Endodermal cell (in vitro differentiated cells): ENCODE measurements at regions not wholly inside any gene's neighbourhood (a gene's known extent, or its start where the extent isn't known, plus 50 kb on each side); places are given as distances from the start of the nearest gene placed in this dataset.

ENCODE experiments used
- DNase-seq: peaks from one replicate; pipeline ENCODE4 v3.0.0-alpha.2; 2017
- H3K27ac ChIP-seq: 2 replicates; pipeline ENCODE4 v1.5.1; 2013; ENCODE audit warnings: mild to moderate bottlenecking, low read depth, low read length, moderate library complexity
- H3K27me3 ChIP-seq: 2 replicates; pipeline ENCODE4 v1.6.1; 2013; ENCODE audit warnings: mild to moderate bottlenecking, low read length, moderate library complexity; ENCODE audit not compliant: insufficient read depth, control insufficient read depth, poor library complexity, severe bottlenecking
- H3K36me3 ChIP-seq: 2 replicates; pipeline ENCODE4 v1.7.0; 2013; ENCODE audit warnings: mild to moderate bottlenecking, low read length, moderate library complexity; ENCODE audit not compliant: control insufficient read depth, insufficient read depth
- H3K4me1 ChIP-seq: one replicate; pipeline ENCODE4 v1.7.0; 2013; ENCODE audit warnings: low read length; ENCODE audit not compliant: control insufficient read depth, insufficient read depth
- H3K4me3 ChIP-seq: 2 replicates; pipeline ENCODE4 v1.5.1; 2013; ENCODE audit warnings: mild to moderate bottlenecking, low read length, moderate library complexity
- H3K9ac ChIP-seq: 2 replicates; pipeline ENCODE4 v1.6.1; 2013; ENCODE audit warnings: mild to moderate bottlenecking, low read length, moderate library complexity; ENCODE audit not compliant: poor library complexity, severe bottlenecking; ENCODE audit errors: extremely low read depth
- H3K9me3 ChIP-seq: 2 replicates; pipeline ENCODE4 v1.6.1; 2013; ENCODE audit warnings: mild to moderate bottlenecking, low read length, moderate library complexity; ENCODE audit not compliant: control insufficient read depth
- H3K27ac Mint-ChIP-seq: 2 replicates; pipeline ENCODE4 v1.8.0; 2020; ENCODE audit warnings: mixed read lengths
- H3K27me3 Mint-ChIP-seq: 2 replicates; pipeline ENCODE4 v1.8.0; 2021; ENCODE audit warnings: mild to moderate bottlenecking, mixed read lengths; ENCODE audit not compliant: insufficient read depth
- H3K36me3 Mint-ChIP-seq: 2 replicates; pipeline ENCODE4 v1.8.0; 2020; ENCODE audit warnings: low read depth, mixed read lengths
- H3K4me1 Mint-ChIP-seq: 2 replicates; pipeline ENCODE4 v1.8.0; 2020; ENCODE audit warnings: mixed read lengths
- H3K4me3 Mint-ChIP-seq: 2 replicates; pipeline ENCODE4 v1.8.0; 2020; ENCODE audit warnings: mild to moderate bottlenecking, moderate library complexity, mixed read lengths
- H3K9me3 Mint-ChIP-seq: 2 replicates; pipeline ENCODE4 v1.8.0; 2020; ENCODE audit warnings: mild to moderate bottlenecking, mixed read lengths
- CTCF ChIP-seq: fragments of 200-600 bp; sonication (generic); conservative IDR thresholded peaks from 2 replicates; pipeline ENCODE4 v1.5.0; 2021; ENCODE audit warnings: antibody characterized with exemption, mild to moderate bottlenecking
- WGBS, 2 experiments: methylation state at CpG; one replicate each; pipeline versions ENCODE4 v1.1.5 to v1.1.7; 2013; ENCODE audit warnings: missing lambda C conversion rate in 2 of 2, mixed read lengths in 1 of 2; ENCODE audit not compliant: insufficient coverage in 1 of 2, insufficient read length in 1 of 2; 5-methylcytosine and 5-hydroxymethylcytosine counted together

- WGBS, 2 experiments: 0 to 67% methylated on average over 1 to 3 of the region's 3 CpGs
- no peak for DNase-seq
Observed at GRCh38 chr18:28786926-28787325, 610.0 kb upstream of the CDH2 start.

DNA sequence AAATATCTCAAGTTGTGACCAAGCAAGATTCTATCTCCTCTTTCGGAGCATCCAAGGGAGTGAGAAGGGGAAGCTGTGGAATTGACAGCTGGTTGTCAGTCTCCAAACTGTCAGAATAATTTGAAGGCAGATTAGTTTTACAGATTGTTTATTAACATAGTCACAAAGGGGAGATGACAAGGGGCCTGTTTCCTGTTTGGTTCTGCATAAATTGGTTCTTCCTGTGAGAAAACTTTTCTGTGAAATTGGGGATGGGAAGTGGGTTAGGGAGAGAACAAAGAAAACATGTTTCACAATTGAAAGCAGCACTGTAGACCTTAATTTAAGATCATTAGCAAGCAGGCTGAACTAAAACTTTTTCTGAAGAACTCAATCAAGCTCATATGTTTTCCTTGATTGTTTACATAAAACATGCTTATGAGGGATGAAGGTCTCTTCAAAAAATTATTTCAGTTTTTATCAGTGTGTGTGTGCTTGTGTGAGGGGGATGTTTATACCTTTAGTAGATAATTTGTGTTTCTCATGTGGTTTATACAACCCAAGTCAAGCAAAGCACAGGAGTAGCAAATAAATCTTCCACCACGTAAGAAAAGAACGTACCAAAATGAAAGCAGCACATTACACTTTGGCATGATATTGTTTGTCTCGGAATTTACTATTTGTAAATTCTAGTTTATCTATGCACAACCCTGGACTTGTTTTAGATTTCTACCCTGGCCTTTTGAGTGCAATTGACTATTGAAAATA lies 604.9 kb upstream of the CDH2 start:
- no peak for DNase-seq
- Histone ChIP-seq H3K36me3 (no peaks in the 10 kb centered on the region), H3K4me3 (no peak overlapping the region), H3K9ac (no peak overlapping the region), H3K27ac (no peak overlapping the region), H3K4me1 (no peaks in the 10 kb centered on the region), H3K27me3 (no peaks in the 10 kb centered on the region), H3K9me3 (no peaks in the 10 kb centered on the region)
- Mint-ChIP-seq H3K9me3 (no peaks in the 10 kb centered on the region), H3K36me3 (no peaks in the 10 kb centered on the region), H3K4me3 (no peak overlapping the region), H3K27me3 (no peaks in the 10 kb centered on the region), H3K27ac (no peak overlapping the region), H3K4me1 (peaks cover 4% of the 10 kb centered on the region)
- TF ChIP-seq CTCF: no peak
- WGBS, 2 experiments: 72 to 100% methylated on average over 3 to 4 of the region's 4 CpGs

More at GRCh38 chr18:28786926-28787325, 610.0 kb upstream of the CDH2 start:
- H3K9ac ChIP-seq: no peak overlapping the region
- H3K4me1 ChIP-seq: no peaks in the 10 kb centered on the region
- Mint-ChIP-seq H3K27ac (no peak overlapping the region), H3K36me3 (no peaks in the 10 kb centered on the region), H3K4me1 (peaks cover 9% of the 10 kb centered on the region), H3K4me3 (no peak overlapping the region), H3K27me3 (no peaks in the 10 kb centered on the region), H3K9me3 (no peaks in the 10 kb centered on the region)
- H3K27ac ChIP-seq: no peak overlapping the region
- no peak for TF ChIP-seq CTCF
- no peaks in the 10 kb centered on the region for H3K36me3 ChIP-seq
- no peaks in the 10 kb centered on the region for H3K27me3 ChIP-seq
- H3K9me3 ChIP-seq: no peaks in the 10 kb centered on the region
- no peak overlapping the region for H3K4me3 ChIP-seq

- no peaks in the 10 kb centered on the region for H3K9me3 ChIP-seq
- H3K27me3 ChIP-seq: no peaks in the 10 kb centered on the region
- TF ChIP-seq CTCF: no peak
- WGBS, 2 experiments: 95 to 98% methylated on average over 9 to 14 of the region's 14 CpGs
- DNase-seq: no peak
- H3K4me3 ChIP-seq: no peak overlapping the region
- Mint-ChIP-seq H3K27ac (no peak overlapping the region), H3K4me1 (peaks cover 4% of the 10 kb centered on the region), H3K9me3 (no peaks in the 10 kb centered on the region), H3K36me3 (no peaks in the 10 kb centered on the region), H3K4me3 (no peak overlapping the region), H3K27me3 (no peaks in the 10 kb centered on the region)
- H3K9ac ChIP-seq: no peak overlapping the region
- H3K36me3 ChIP-seq: no peaks in the 10 kb centered on the region
- no peaks in the 10 kb centered on the region for H3K4me1 ChIP-seq
- no peak overlapping the region for H3K27ac ChIP-seq
Observed at GRCh38 chr18:28778706-28779105, 601.8 kb upstream of the CDH2 start.
